Stimulated activated naive CD8-positive, alpha-beta T cell treated with anti-CD3 and anti-CD28 coated beads, Interleukin-15, Interleukin-2, amounts not matched to agents 100 U/mL and 50 U/mL, for 24 hours (primary cell): ENCODE measurements at regions not wholly inside any gene's neighbourhood (a gene's known extent, or its start where the extent isn't known, plus 50 kb on each side); places are given as distances from the start of the nearest gene placed in this dataset.

Experiments used
- ATAC-seq: fragments of 150-1000 bp; cut with Tn5 transposase; one replicate; pipeline ENCODE4 v1.10.0; 2021
- DNase-seq: peaks from one replicate; pipeline ENCODE4 v3.0.0; 2021

DNA sequence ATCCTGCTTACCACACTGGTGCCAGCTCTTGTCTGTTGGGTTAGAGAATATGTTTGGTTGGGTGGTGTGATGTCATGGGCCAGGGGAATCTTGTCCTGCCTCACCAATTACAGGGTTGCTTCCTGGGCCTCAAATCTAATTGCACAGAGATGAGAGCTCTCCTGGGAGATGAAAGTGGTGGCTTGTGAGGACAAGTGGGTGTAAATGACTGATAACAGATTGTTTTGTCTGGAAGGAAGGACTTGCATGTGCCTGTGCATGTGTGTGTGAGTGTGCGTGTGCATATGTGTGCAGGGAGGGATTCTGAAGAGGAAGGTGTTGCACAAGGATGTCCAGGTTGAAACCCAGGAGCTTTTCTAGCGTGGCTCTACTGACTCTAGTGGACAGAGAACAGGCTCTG lies 271.9 kb downstream of the LOXHD1 start:
- no peak for ATAC-seq

DNA sequence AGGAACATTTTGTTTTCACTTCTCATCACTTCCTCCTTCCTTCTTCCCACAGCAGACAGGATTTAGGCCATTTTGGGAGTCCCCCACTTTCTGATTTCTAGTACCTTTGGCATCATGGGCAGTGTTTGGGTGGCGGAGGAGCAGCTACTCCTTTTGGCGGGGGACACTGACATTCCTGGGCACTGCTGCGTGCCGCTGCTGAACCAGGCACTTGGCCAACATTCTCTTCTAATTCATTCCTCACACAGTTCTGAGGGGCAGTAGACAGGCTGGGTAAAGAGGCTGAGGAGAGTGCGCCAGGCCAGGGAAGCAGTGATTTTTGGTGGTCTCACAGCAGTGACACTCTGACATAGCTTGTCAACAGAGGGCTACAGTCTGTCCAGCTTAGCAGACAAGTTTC lies 270.2 kb downstream of the LOXHD1 start:
- DNase-seq, result no peak
- no peak for ATAC-seq

More for the DNA sequence above, 271.9 kb downstream of the LOXHD1 start:
- no peak for DNase-seq

DNA sequence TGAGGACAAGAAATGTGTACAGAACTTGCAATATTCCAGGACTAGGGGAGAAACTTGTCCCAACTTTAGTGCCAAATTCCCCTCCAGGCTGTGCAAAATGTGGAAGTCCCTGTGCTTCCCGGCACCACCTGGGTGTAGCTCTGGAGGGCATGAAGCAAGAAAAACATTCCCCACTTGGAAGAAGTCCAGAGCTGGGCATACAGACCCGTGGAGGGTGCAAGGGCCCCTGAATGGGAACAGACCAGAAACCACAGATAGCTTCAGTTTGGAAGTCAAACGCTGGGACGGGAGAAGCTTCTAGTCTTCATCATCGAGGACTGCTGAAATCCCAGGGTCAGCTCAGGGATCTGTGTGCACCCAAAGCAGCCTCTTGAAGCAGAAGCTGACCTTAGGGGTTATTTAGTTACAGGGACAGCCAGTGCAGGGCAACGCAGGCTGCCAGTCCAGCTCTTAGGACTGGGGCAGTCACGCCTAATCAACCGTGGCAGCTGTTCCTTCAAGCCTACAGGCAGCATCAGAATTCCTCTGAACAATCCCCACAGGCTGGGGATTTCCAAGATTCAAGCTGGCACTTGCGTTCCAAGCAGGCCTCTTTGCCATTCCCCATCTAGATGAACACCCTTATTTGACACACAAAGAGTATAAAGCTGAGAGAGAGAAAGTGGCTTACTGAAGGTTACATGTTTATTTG lies 269.4 kb downstream of the LOXHD1 start:
- ATAC-seq (no peak), DNase-seq (no peak)

DNA sequence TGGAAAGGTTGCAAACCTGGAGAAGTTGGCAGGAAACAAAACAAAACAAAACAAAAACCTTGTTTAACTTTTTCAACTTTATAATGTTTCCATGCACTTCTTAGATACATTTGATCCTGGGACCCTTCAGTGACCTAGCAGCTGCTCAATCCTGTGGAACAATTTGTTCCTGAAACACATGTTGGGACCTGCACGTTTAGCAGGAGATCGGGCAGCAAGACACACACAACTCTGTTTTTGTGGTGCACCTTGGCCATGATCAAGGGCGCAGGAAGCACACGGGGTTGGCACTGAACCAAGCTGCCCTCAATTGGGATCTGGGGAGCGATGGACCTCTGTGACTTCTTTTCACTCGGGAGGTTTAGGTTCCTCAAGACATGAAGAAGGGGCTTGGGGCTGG lies 268.7 kb downstream of the LOXHD1 start:
- no peak for DNase-seq
- no peak for ATAC-seq

DNA sequence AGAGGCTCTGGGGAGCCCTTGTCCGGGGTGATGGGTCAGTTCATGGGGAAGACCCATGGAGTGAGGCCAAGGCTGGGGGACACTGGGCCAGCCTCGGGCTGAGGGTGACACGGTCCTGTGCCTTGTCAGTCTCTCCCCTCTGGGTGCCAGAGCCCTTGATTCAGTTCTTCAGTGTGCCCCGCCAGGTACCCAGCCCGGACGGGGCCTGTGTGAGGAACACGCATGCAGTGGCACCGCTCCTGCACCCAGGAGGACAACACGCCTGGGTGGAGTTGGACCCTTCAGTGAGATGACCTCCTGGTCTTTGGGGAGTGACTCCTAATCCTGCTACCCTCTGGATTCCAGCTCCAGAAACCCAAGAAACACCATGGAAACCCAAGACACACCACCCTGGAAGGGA lies 264.4 kb downstream of the LOXHD1 start:
- ATAC-seq (no peak), DNase-seq (no peak)

DNA sequence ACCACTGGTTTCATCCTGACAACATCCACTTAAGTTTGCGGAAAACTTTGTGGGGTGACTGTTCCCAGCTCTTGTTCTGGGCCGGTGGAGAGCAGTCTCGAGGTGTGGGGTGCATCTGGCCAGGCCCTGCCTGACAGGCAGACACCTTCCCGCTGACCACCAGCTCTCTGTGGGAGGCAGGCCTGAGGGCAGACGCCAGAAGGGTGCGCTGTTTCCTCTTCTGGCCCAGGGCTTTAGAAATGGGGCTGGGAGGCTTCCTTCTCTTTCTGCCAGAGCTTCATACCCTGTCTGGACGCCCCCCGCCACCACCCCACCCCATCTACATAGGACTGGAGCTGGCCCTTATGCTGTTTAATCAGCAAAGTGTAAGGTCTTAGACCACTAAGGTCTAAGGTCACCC lies 263.8 kb downstream of the LOXHD1 start:
- no peak for ATAC-seq
- DNase-seq, result no peak

DNA sequence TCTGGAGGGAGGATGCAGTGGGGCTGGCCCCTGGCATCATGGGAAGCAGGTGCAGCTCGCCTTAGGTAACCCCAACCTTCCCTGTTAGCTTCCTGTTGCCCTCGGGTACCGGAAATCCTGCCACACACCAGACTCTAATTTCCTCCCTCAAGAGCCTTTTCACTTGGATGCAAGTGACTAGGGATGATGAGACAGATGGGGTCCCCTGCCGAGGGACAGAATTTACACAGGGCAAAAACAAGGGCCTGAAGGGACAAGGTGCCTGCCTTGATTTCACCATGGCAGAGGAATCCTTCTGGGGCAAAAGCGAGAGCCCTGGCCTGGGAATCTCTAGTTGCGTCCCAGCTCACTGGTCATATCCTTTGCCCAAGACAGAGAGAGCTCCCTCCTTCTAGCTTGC lies 263.1 kb downstream of the LOXHD1 start:
- no peak for ATAC-seq
- no peak for DNase-seq

DNA sequence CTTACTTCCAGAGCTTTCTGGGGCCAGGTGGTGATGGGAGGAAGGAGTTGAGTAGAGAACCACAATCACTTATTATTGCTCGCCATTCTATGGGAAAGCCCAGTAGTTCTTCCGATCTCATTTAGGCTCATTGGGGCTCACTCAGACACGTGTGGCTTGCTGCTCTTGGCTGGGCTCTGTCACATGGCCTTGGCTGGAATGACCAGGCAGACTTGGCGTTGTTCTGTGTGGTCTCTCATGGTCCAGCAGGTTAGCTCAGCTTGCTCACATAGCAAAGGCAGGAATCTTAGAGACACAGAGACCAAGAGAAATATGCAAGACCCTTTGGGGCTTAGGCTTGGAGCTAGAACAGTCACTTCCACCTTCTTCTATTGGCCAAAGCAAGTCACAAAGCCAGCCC lies 261.2 kb downstream of the LOXHD1 start:
- DNase-seq (no peak), ATAC-seq (no peak)

DNA sequence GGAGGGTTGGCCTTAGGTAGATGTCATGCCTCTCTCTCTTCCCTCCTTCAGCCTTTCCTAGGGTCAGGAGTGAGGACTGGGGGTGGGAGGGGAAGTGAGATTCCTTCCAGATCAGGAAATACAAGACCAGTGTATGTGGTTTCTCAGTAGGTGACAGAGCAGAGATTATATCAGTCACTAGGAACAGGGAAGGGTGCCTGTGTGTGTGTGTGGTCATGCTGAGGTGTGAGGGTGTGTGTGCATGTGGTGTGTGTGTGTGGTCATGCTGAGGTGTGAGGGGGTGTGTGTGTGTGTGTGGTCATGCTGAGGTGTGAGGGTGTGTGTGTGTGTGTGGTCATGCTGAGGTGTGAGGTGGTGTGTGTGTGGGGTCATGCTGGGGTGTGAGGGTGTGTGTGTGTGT lies 259.8 kb downstream of the LOXHD1 start:
- no peak for DNase-seq
- no peak for ATAC-seq

DNA sequence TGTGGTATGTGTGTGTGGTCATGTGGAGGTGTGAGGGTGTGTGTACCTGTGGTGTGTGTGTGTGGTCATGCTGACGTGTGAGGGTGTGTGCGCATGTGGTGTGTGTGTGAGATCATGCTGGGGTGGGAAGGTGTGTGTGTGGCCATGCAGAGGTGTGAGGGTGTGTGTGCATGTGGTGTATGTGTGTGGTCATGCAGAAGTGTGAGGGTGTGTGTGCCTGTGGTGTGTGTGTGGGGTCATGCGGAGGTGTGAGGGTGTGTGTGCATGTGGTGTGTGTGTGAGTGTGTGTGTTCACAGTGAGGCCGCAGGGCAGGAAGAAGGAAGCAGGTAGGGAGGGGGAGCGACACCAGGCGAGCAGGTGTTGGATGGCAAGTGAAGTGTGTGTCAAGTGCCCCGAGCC lies 259.0 kb downstream of the LOXHD1 start:
- no peak for ATAC-seq
- DNase-seq, result no peak

DNA sequence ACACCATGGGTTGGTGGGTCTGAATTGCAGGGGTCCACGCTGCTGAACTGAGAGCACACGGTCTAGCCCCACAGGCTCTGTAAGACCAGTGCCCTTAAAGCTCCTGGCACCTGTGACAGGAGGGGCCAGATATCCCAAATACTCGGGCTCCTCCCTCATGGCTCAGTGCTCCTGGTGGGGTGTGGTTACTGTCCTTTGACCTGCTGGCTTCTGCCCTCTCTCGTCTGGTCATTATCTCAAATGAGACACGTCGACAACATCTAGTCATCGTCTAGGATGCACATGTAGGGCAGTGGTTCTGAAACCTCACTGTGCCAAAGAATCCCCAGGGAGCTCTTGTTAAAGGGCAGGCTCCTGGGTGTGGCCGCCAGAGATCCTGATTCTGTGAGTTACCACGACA lies 258.4 kb downstream of the LOXHD1 start:
- DNase-seq (no peak), ATAC-seq (no peak)

DNA sequence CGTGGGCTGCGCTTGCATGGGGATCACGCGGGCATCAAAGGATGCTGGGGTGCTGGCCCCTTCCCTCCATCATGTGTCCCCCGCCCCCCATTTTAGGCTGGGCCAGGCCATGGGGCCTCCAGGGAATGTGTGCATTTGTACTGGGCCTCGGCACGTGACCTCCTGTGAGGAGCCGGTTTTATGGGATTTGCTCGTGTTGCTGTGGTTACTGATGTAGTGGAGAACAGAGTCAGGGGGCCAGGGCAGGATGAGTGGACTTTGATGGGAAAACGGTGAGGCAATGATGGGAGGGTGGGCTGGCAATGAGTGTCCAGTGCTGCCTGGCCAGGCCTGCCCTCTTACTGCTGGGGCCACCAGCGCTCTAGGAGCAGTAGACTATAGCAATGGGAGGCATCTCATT lies 257.7 kb downstream of the LOXHD1 start:
- no peak for ATAC-seq
- no peak for DNase-seq

DNA sequence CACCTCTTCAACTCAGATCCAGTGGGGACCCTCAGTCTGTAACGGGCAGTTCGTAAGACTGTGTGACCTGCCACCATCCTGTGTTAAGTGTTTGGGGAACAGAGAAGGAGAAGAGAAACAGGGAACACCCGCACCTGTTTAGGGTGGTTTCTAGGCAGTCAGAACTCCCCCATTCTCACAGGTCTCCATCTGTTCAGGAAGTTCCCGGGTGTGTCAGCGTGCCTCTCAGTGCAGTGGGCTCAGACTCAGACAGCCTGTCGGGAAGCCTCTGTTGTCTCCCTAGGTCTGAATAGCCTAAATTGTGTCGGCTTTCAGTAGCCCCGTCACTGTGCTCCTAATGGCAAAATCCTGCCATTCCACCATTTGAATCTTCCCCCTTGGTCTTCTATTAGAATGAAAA lies 256.6 kb downstream of the LOXHD1 start:
- ATAC-seq, result no peak
- DNase-seq, result no peak

DNA sequence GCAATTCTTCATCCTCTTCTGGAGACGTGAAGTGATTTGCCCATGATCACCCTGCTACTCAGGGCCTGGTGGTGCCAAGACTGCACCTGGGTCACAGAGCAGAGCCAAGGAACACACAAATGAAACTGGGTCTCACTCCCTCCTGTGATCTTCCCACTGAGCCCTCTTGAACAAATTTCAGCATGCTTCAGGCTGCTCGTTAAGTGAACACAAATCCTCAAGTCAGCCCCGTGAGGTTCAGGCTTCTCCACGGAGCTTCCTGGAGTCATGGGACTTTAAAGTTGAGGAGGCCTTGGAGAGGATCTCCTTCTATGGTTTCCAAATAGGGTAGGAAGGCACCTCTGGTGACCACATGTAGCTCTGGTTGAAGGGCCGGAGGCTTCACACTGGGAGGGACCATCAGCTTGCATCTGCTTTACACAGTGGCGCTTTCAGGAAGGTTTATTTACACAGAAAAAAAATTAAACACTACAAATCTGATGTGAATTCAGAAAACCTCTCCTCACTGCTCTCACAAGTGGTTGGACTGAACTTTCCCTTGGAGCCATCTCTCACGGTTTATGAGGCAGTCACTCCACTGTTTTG lies 255.4 kb downstream of the LOXHD1 start:
- no peak for DNase-seq
- no peak for ATAC-seq

DNA sequence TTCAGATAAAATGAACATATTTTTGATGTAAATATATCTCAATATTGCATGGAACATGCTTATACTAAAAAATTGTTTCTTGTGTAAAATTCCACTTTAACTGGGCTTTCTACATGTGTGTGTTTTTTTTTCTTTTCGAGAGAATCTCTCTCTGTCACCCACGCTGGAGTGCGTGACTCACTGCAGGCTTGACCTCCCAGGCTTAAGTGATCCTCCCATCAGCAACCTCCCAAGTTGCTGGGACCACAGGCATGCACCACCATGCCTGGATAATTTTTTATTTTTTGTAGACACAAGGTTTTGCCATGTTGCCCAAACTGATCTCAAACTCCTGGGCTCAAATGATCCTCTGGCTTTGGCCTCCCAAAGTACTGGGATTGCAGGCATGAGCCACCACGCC lies 254.6 kb downstream of the LOXHD1 start:
- ATAC-seq (no peak), DNase-seq (no peak)

DNA sequence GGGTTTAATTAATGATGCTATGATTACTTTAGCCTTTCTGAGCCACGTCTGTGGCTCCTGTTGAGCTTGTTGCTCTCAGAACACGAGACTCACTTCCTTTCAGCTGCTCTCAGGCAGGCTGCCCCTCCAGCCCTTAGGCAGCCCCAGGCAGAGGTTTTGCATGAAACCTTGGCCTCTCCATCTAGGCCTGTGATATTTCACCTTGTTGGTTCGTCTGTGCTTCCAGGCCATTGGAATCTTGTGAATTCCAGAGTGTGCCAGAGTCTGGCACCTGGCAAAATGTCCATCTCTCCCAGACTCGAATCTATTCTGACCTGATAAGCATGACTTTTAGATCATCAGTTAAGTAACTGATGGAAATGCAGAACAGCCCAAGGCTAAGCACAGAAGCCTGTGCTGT lies 254.1 kb downstream of the LOXHD1 start:
- ATAC-seq, result no peak
- no peak for DNase-seq

DNA sequence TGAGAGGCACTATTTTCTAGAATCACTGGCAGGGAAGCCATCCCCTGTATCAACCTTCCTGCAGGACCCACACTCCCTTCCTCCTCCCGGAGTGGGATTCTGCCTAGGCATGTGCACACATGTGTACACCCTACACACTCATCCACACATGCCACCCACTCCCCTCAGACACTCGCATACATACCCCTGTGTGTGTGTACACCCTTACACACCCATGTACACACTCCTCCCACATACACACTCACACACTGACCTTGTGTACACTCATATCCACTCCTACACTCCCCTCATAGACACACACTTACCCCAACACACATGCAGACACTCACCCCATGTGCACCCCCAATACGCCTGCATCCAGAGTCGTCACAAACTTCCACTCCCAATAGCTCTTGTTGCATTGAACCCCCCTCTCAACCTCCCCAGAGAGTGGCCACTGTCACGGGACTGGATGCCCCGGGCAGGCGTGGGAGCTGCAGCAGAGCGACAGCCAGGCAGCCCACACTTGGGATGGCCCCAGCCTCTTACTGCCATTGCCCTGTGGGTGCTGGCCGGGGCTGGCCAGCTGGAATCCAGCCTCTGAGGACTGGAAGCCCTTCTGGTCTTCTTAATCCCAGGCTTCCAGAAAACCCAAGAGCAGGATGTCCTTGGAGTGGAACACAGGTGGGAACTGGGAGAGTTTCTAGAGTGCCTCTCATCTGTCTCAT lies 251.0 kb downstream of the LOXHD1 start:
- no peak for DNase-seq
- ATAC-seq, result no peak

DNA sequence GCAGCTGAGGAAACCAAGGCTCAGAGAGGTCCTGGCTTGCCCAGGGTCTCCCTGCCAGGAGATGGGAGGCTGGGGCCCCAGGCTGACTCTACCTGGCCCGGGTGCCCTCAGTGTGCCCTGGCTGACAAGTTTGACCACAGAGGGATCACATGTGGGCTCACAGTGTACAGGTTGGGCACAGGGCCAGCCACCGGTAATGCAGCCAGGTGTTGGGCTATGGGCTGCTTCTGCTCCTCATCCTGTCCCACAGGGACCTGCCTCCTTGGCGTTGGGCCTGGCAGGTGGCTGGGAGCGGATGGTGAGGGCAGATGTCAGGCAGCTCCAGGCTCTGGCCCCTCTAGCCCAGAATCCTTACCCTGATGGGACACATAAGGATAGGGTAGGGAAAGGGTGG lies 250.5 kb downstream of the LOXHD1 start:
- DNase-seq, result no peak
- no peak for ATAC-seq

DNA sequence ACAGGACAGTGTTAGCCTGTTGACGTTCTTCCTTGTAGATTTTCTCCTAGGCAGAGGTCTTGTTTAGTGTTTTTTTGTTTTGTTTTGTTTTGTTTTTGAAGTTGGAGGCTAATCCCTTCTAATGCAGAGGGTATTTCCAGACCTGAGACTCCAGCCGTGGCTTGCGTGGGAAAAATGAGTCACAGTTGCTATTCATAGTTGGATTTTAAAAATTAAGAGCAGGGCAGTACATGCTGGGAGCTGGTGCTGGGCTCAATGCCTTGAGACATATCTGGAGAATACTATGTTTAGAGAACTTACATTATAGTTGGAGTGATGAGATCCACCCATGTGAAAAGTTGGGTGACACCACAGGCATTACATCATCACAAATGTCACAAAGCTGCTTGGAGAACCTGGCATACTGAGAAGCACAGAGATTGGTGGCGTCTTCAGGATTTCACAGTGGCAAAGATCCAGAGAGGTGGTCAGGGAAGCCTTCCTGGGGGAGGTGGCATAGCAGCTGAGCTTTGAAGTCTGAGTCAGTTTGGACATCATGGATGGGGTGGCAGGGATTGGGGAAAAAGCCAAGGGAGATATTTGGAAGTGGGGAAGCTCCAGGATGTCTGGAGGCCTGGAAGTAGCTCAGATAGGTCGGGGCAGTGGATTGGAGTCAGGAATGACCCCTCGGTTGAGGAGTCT lies 249.4 kb downstream of the LOXHD1 start:
- DNase-seq, result no peak

DNA sequence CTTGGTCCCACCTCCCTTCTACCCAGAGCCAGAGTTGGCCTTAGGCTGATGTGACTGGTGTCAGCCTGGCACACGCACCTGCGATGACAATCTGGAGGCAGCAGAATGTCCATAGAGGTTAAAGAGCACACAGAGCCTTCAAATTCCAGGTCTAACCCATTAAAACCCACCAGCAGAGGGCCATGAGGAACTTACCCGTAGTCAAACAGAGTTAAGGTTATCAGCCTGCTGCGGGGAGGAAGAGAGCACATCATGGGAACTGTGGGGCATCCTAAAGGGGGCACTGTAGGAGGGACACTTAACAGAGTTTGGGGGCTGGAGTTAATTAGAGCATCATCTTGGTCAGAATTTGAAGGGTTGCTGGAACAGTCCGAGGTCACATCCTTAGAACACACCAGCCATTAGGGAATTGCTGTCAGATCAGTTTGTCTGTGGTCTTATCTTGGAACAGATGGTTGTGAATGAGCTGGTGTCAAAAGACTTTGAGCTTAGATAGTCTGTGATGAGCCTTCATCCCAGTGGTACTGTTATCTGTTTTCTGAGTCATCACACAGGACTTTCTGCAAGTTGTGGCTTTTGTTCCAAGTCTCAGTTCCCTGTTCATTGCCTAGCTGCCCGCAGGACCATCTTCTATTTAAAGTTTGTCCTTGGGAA lies 248.6 kb downstream of the LOXHD1 start:
- no peak for ATAC-seq

More for the DNA sequence above, 249.4 kb downstream of the LOXHD1 start:
- no peak for ATAC-seq

DNA sequence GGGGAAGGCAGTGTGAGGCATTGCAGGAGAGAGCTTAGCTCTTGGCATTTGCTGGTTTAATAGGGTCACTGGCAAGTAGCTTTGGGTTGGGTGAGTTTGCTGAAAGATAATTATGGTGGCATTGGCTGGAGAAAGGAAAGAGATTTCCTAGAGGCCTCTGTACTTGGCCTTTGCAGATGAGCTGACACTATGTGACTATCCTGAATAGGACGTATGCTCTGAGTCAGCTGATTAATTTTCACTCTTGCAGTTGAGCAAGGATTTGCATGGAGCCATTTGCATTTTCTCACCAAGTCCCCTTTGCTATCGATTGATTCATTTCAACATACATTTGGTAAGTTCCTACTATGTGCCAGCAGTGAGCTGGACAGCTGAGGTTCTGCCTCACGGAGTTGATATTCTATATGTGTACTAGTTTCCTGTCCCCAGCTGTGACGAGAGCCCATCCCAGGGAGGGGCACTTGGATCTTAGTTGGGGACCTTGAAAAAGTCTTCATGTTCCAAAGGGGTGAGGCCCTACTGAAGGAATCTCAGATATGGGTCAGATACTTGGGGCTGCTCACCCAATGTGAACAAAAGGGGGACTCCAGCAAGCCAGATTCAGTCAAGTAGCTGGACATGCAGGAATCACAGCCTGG lies 245.7 kb downstream of the LOXHD1 start:
- ATAC-seq, result no peak
- DNase-seq, result no peak

More for the DNA sequence above, 248.6 kb downstream of the LOXHD1 start:
- DNase-seq, result no peak
